Hepatocyte (in vitro differentiated cells): ENCODE measurements at regions not wholly inside any gene's neighbourhood (a gene's known extent, or its start where the extent isn't known, plus 50 kb on each side); places are given as distances from the start of the nearest gene placed in this dataset.

Experiments used
- DNase-seq: peaks from one replicate; pipeline ENCODE4 v3.0.0-alpha.2; 2016; ENCODE audit warnings: low spot score
- H2AFZ ChIP-seq: fragments of 200-600 bp; sonication (generic); 2 replicates; pipeline ENCODE4 v1.6.0; 2016; ENCODE audit warnings: antibody characterized with exemption, mild to moderate bottlenecking
- H3K27ac ChIP-seq: fragments of 200-600 bp; sonication (generic); 2 replicates; pipeline ENCODE4 v1.5.1; 2016; ENCODE audit warnings: mild to moderate bottlenecking
- H3K27me3 ChIP-seq: fragments of 200-600 bp; sonication (generic); 2 replicates; pipeline ENCODE4 v1.6.1; 2016
- H3K36me3 ChIP-seq: fragments of 200-600 bp; sonication (generic); replicated peaks from 2 replicates; pipeline ENCODE4 v1.5.1; 2016; ENCODE audit warnings: low read depth; ENCODE audit not compliant: insufficient read depth
- H3K4me1 ChIP-seq: fragments of 200-600 bp; sonication (generic); 2 replicates; pipeline ENCODE4 v1.5.1; 2016; ENCODE audit warnings: mild to moderate bottlenecking, moderate library complexity; ENCODE audit not compliant: insufficient read depth
- H3K4me2 ChIP-seq: fragments of 200-600 bp; sonication (generic); 2 replicates; pipeline ENCODE4 v1.6.0; 2016
- H3K4me3 ChIP-seq: fragments of 200-600 bp; sonication (generic); 2 replicates; pipeline ENCODE4 v1.5.1; 2016; ENCODE audit warnings: mild to moderate bottlenecking
- H3K79me2 ChIP-seq: fragments of 200-600 bp; sonication (generic); 2 replicates; pipeline ENCODE4 v1.6.0; 2017; ENCODE audit warnings: mild to moderate bottlenecking
- H3K9me2 ChIP-seq: fragments of 200-600 bp; sonication (generic); replicated peaks from 2 replicates; pipeline ENCODE4 v1.6.0; 2017; ENCODE audit warnings: mild to moderate bottlenecking; ENCODE audit not compliant: insufficient read depth
- H3K9me3 ChIP-seq: fragments of 200-600 bp; sonication (generic); 2 replicates; pipeline ENCODE4 v1.5.1; 2016; ENCODE audit warnings: low read depth, mild to moderate bottlenecking
- H4K20me1 ChIP-seq: fragments of 200-600 bp; sonication (generic); 2 replicates; pipeline ENCODE4 v1.6.0; 2016; ENCODE audit warnings: mild to moderate bottlenecking; ENCODE audit not compliant: insufficient read depth, poor library complexity, severe bottlenecking
- EZH2 ChIP-seq: fragments of 200-600 bp; sonication (generic); IDR thresholded peaks from 2 replicates; pipeline ENCODE4 v1.6.1; 2016; ENCODE audit warnings: antibody characterized with exemption, mild to moderate bottlenecking, borderline replicate concordance
- EZH2phosphoT487 ChIP-seq: fragments of 200-600 bp; sonication (generic); IDR thresholded peaks from one replicate; pipeline ENCODE4 v1.6.1; 2018; ENCODE audit warnings: antibody characterized with exemption, mild to moderate bottlenecking, low read depth, moderate library complexity; ENCODE audit not compliant: unreplicated experiment, severe bottlenecking
- WGBS: methylation state at CpG from one replicate; pipeline ENCODE4 v1.1.6; 2016; ENCODE audit warnings: low lambda C conversion rate; ENCODE audit errors: missing lambda C conversion rate; 5-methylcytosine and 5-hydroxymethylcytosine counted together
- TF ChIP-seq, protein P1 (sequence below): fragments of 200-600 bp; sonication (generic); IDR thresholded peaks from 2 replicates; pipeline ENCODE4 v1.5.1; 2016; ENCODE audit warnings: antibody characterized with exemption, mild to moderate bottlenecking; ENCODE audit not compliant: poor library complexity

DNA sequence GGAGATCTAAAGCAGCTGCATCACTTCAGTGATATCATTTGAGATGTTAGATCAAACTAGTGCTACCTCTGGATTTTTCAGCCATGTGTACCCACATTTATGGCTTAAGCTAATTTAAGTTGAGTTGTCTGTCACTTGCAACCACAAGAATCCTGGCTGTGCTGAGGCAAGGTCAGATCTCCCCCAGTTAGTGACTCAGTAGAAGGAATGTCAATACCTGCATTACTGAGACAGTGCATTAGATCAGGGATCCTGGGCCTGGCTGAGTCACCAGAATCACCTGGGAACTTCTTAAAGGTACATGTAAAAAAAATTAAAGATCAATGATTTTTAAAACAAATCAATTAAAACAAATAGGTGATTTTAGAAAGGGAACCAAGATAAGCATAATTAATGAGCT, 84.6 kb upstream of the GRIN2B start:
- Histone ChIP-seq H3K36me3 (no peaks in the 10 kb centered on the region), H3K4me3 (no peak overlapping the region), H3K9me3 (no peaks in the 10 kb centered on the region), H3K9me2 (no peaks in the 10 kb centered on the region), H3K4me1 (no peaks in the 10 kb centered on the region), H3K4me2 (no peak overlapping the region), H3K79me2 (no peaks in the 10 kb centered on the region), H2AFZ (no peak overlapping the region), H4K20me1 (no peaks in the 10 kb centered on the region), H3K27me3 (no peaks in the 10 kb centered on the region), H3K27ac (no peak overlapping the region)
- peak; percentile 23 for DNase-seq
- TF ChIP-seq EZH2 (no peak), EZH2phosphoT487 (no peak)
- TF ChIP-seq, protein P1, sequence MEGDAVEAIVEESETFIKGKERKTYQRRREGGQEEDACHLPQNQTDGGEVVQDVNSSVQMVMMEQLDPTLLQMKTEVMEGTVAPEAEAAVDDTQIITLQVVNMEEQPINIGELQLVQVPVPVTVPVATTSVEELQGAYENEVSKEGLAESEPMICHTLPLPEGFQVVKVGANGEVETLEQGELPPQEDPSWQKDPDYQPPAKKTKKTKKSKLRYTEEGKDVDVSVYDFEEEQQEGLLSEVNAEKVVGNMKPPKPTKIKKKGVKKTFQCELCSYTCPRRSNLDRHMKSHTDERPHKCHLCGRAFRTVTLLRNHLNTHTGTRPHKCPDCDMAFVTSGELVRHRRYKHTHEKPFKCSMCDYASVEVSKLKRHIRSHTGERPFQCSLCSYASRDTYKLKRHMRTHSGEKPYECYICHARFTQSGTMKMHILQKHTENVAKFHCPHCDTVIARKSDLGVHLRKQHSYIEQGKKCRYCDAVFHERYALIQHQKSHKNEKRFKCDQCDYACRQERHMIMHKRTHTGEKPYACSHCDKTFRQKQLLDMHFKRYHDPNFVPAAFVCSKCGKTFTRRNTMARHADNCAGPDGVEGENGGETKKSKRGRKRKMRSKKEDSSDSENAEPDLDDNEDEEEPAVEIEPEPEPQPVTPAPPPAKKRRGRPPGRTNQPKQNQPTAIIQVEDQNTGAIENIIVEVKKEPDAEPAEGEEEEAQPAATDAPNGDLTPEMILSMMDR, result no peak

DNA sequence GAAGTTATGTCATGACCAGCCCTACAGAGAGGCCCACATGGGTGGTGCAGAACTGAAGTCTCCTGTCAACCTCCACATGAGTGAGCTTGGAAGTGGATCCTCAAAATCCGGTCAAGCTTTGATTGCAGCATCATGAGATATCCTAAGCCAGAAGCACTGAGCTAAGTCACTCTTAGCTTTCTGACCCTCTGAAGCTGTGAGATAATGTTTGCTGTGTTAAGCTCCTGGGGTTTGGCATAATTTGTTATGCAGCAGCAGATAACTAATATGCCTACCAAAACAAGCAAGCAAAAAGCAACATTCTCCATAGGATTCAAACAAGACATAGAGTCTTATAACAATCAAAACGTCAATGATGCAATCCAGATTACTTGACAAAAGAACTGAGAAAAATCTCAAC, 87.6 kb upstream of the GRIN2B start:
- H3K4me3 ChIP-seq, result no peak overlapping the region
- H3K79me2 ChIP-seq, result no peaks in the 10 kb centered on the region
- no peaks in the 10 kb centered on the region for H3K36me3 ChIP-seq
- H3K9me3 ChIP-seq, result no peaks in the 10 kb centered on the region
- DNase-seq, result no peak
- TF ChIP-seq, protein P1, result no peak
- TF ChIP-seq EZH2, result no peak
- no peak for TF ChIP-seq EZH2phosphoT487
- 80% methylated on average over 2 of the region's 2 CpGs for WGBS
- H3K4me1 ChIP-seq, result peaks cover 5% of the 10 kb centered on the region
- H3K27me3 ChIP-seq, result no peaks in the 10 kb centered on the region
- no peaks in the 10 kb centered on the region for H4K20me1 ChIP-seq
- H3K9me2 ChIP-seq, result no peaks in the 10 kb centered on the region
- no peak overlapping the region for H2AFZ ChIP-seq
- no peak overlapping the region for H3K27ac ChIP-seq
- H3K4me2 ChIP-seq, result no peak overlapping the region

DNA sequence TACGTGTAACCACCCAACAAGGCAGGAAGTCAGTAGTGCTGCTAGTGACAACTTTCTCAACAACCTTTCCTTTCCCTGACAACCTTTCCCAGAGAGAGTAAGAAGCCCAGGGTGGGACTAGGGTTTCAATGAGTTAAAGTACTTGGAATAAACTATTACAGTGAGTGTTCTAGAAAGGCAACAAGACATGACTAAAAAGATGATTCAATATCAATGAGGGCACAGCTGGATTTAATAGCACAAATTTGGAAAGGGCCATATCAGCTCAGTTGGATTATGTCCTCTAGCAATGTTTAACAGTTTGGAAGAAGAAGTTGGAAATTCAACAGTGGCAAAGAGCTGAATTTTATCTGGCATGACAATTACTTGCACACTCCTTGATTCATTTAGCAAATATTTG, 90.4 kb upstream of the GRIN2B start:
- Histone ChIP-seq H3K79me2 (no peaks in the 10 kb centered on the region), H3K27me3 (no peaks in the 10 kb centered on the region), H3K27ac (no peak overlapping the region), H2AFZ (no peak overlapping the region), H4K20me1 (no peaks in the 10 kb centered on the region), H3K4me3 (no peak overlapping the region), H3K36me3 (no peaks in the 10 kb centered on the region), H3K4me2 (no peak overlapping the region), H3K4me1 (peaks cover 5% of the 10 kb centered on the region), H3K9me2 (no peaks in the 10 kb centered on the region), H3K9me3 (no peaks in the 10 kb centered on the region)
- 92% methylated on average over 1 of the region's 1 CpG for WGBS
- TF ChIP-seq, protein P1, result no peak
- no peak for TF ChIP-seq EZH2phosphoT487
- TF ChIP-seq EZH2, result no peak
- DNase-seq, result no peak

DNA sequence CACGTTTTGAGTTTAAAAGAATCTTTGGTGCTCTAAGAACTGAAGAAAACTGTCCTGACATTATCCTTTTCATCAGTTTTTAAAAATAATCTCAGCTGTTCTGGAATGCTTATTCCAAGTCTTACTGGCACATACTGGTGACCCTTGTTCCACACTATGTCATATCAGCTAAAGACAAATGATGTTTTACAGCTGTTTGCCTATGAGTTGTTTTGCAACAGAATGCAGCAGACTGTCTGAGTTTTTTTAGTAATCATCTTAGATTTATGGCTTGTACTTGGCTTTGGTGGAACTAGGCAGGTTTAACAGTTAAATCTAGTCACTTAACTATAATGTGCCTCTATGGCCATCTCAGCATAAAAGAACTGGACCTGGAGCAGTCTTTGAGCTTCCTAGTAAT, 91.6 kb upstream of the GRIN2B start:
- H4K20me1 ChIP-seq, result no peaks in the 10 kb centered on the region
- no peak overlapping the region for H2AFZ ChIP-seq
- no peaks in the 10 kb centered on the region for H3K36me3 ChIP-seq
- peaks cover 5% of the 10 kb centered on the region for H3K4me1 ChIP-seq
- H3K27ac ChIP-seq, result peak overlapping the region; percentile 7
- H3K79me2 ChIP-seq, result no peaks in the 10 kb centered on the region
- H3K4me3 ChIP-seq, result no peak overlapping the region
- no peaks in the 10 kb centered on the region for H3K27me3 ChIP-seq
- WGBS, result 32% methylated on average over 1 of the region's 1 CpG
- no peaks in the 10 kb centered on the region for H3K9me2 ChIP-seq
- TF ChIP-seq EZH2phosphoT487 (no peak), EZH2 (no peak)
- TF ChIP-seq, protein P1, result no peak
- DNase-seq, result peak; percentile 29
- no peak overlapping the region for H3K4me2 ChIP-seq
- no peaks in the 10 kb centered on the region for H3K9me3 ChIP-seq
